Endothelial cell of umbilical vein (primary cell): ENCODE measurements at regions not wholly inside any gene's neighbourhood (a gene's known extent, or its start where the extent isn't known, plus 50 kb on each side); places are given as distances from the start of the nearest gene placed in this dataset.

Source experiments
- EZH2 ChIP-seq: IDR thresholded peaks from 2 replicates; pipeline ENCODE4 v1.6.1; 2012; ENCODE audit warnings: borderline replicate concordance, low read depth, mild to moderate bottlenecking, moderate library complexity, low read length, inconsistent platforms; ENCODE audit not compliant: severe bottlenecking
- FOS ChIP-seq: IDR thresholded peaks from 2 replicates; pipeline ENCODE4 v1.6.1; 2011; ENCODE audit warnings: mild to moderate bottlenecking, low read length, moderate library complexity, borderline replicate concordance; ENCODE audit not compliant: insufficient read depth
- GATA2 ChIP-seq: IDR thresholded peaks from 2 replicates; pipeline ENCODE4 v1.7.0; 2011; ENCODE audit warnings: low read depth, mild to moderate bottlenecking, moderate library complexity, mixed read lengths, low read length; ENCODE audit not compliant: insufficient read length, insufficient read depth
- JUN ChIP-seq: IDR thresholded peaks from 2 replicates; pipeline ENCODE4 v1.6.1; 2011; ENCODE audit warnings: borderline replicate concordance, low read depth; ENCODE audit not compliant: insufficient read length, insufficient read depth
- MYC ChIP-seq: IDR thresholded peaks from one replicate; pipeline ENCODE4 v1.6.1; 2011; ENCODE audit warnings: mild to moderate bottlenecking, low read depth, low read length
- POLR2A ChIP-seq: IDR thresholded peaks from 2 replicates; pipeline ENCODE4 v1.6.1; 2012; ENCODE audit warnings: low read depth, mild to moderate bottlenecking, control low read depth, low read length
- POLR2AphosphoS5 ChIP-seq: IDR thresholded peaks from 2 replicates; pipeline ENCODE4 v1.6.1; 2012; ENCODE audit warnings: low read depth, mild to moderate bottlenecking, control low read depth, low read length, moderate library complexity; ENCODE audit not compliant: insufficient read depth
- TF ChIP-seq, protein P1 (sequence below), 2 donors: IDR thresholded peaks; 1 replicate in 1 of 2; 2 replicates in 1 of 2; pipeline ENCODE4 v1.5.1; 2011; ENCODE audit warnings: low read length in 2 of 2, mild to moderate bottlenecking in 2 of 2, moderate library complexity in 2 of 2, control low read depth in 1 of 2, inconsistent platforms in 1 of 2, low read depth in 1 of 2; ENCODE audit not compliant: insufficient read depth in 1 of 2; ENCODE audit errors: extremely low read depth in 1 of 2
- TF ChIP-seq, protein P2 (sequence below): IDR thresholded peaks from 2 replicates; pipeline ENCODE4 v1.6.1; 2011; ENCODE audit not compliant: insufficient read depth, insufficient read length

DNA sequence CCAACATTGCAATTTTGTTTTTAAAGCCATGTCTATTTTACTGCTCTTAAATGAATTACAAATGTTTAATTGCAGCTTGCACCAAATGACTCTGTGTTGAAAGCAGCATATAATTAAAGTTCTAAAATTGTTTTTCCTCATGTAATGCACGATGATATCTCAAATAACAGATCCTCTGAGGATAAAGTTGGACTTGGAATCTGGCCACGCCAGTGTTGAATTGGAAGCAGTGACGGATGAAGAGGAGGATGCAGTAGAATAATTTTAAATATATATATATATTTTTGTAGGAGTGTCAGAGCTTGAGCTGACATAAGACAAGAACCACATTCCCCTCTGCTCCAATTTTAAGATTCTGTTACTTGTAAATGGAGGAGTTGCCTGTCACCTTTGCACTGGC is 406.6 kb upstream of the DPPA4 start:
- TF ChIP-seq, protein P1, sequence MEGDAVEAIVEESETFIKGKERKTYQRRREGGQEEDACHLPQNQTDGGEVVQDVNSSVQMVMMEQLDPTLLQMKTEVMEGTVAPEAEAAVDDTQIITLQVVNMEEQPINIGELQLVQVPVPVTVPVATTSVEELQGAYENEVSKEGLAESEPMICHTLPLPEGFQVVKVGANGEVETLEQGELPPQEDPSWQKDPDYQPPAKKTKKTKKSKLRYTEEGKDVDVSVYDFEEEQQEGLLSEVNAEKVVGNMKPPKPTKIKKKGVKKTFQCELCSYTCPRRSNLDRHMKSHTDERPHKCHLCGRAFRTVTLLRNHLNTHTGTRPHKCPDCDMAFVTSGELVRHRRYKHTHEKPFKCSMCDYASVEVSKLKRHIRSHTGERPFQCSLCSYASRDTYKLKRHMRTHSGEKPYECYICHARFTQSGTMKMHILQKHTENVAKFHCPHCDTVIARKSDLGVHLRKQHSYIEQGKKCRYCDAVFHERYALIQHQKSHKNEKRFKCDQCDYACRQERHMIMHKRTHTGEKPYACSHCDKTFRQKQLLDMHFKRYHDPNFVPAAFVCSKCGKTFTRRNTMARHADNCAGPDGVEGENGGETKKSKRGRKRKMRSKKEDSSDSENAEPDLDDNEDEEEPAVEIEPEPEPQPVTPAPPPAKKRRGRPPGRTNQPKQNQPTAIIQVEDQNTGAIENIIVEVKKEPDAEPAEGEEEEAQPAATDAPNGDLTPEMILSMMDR (IDR thresholded peaks at IDR 0.05; ENCODE audit: extremely low read depth in 1 of 2, insufficient read depth in 1 of 2, low read depth in 1 of 2, low read length in 2 of 2): no peak
- no peak for TF ChIP-seq FOS
- no peak for TF ChIP-seq POLR2A
- no peak for TF ChIP-seq MYC
- TF ChIP-seq, protein P2, sequence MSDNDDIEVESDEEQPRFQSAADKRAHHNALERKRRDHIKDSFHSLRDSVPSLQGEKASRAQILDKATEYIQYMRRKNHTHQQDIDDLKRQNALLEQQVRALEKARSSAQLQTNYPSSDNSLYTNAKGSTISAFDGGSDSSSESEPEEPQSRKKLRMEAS: no peak
- TF ChIP-seq POLR2AphosphoS5: no peak
- no peak for TF ChIP-seq EZH2
- no peak for TF ChIP-seq JUN
- TF ChIP-seq GATA2: no peak
